ENCODE measurements at regions not wholly inside any gene's neighbourhood (a gene's known extent, or its start where the extent isn't known, plus 50 kb on each side); places are given as distances from the start of the nearest gene placed in this dataset.

- Histone ChIP-seq H3K4me3 (ENCODE audit: insufficient read depth, low read depth, low read length) (no peak overlapping the region), H2AK9ac (replicated peaks; ENCODE audit: low read depth, low read length, poor library complexity) (no peak overlapping the region), H3K27me3 (ENCODE audit: control insufficient read depth, insufficient read depth, low read length) (no peaks in the 10 kb centered on the region), H3K4me1 (ENCODE audit: control insufficient read depth, insufficient read depth, low read length) (no peaks in the 10 kb centered on the region), H4K8ac (ENCODE audit: low read depth in 2 of 2, low read length in 2 of 2) (no peak overlapping the region), H3K36me3 (ENCODE audit: control insufficient read depth, insufficient read depth, low read length) (no peaks in the 10 kb centered on the region), H3K4me2 (ENCODE audit: low read depth, low read length) (no peak overlapping the region), H2BK15ac (ENCODE audit: low read depth, low read length) (no peak overlapping the region), H3K4ac (ENCODE audit: low read depth, low read length) (no peak overlapping the region), H3K56ac (ENCODE audit: extremely low read depth, insufficient read depth, low read length) (no peak overlapping the region), H2BK20ac (ENCODE audit: low read depth, low read length) (no peak overlapping the region), H3K9me1 (ENCODE audit: insufficient read depth, low read length) (no peaks in the 10 kb centered on the region), H4K5ac (ENCODE audit: low read depth, low read length) (no peak overlapping the region), H3K18ac (ENCODE audit: low read depth, low read length) (no peak overlapping the region), H4K20me1 (ENCODE audit: insufficient read depth, low read length) (no peaks in the 10 kb centered on the region), H3K9me3 (ENCODE audit: control insufficient read depth, insufficient read depth, low read length) (0 out of 2 replicates have a peak, but pooled peaks cover 4% of the 10 kb centered on the region), H4K91ac (ENCODE audit: insufficient read depth, low read depth, low read length) (no peak overlapping the region), H3K9ac (ENCODE audit: low read depth, low read length) (no peak overlapping the region), H2BK120ac (ENCODE audit: low read depth, low read length) (no peak overlapping the region), H3K14ac (replicated peaks; ENCODE audit: low read depth, low read length) (no peak overlapping the region), H2BK5ac (ENCODE audit: low read depth, low read length, poor library complexity, severe bottlenecking) (no peak overlapping the region), H2AFZ (replicated peaks; ENCODE audit: low read length, poor library complexity) (no peak overlapping the region), H2AK5ac (ENCODE audit: low read depth, low read length) (no peak overlapping the region), H3K79me1 (ENCODE audit: low read depth in 1 of 2, low read length in 2 of 2) (no peaks in the 10 kb centered on the region), H3K23ac (ENCODE audit: low read depth, low read length) (no peak overlapping the region), H3K27ac (ENCODE audit: insufficient read depth, low read length) (no peak overlapping the region)
- TF ChIP-seq, protein P1, sequence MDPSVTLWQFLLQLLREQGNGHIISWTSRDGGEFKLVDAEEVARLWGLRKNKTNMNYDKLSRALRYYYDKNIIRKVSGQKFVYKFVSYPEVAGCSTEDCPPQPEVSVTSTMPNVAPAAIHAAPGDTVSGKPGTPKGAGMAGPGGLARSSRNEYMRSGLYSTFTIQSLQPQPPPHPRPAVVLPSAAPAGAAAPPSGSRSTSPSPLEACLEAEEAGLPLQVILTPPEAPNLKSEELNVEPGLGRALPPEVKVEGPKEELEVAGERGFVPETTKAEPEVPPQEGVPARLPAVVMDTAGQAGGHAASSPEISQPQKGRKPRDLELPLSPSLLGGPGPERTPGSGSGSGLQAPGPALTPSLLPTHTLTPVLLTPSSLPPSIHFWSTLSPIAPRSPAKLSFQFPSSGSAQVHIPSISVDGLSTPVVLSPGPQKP (IDR thresholded peaks at IDR 0.05; ENCODE audit: borderline replicate concordance, low read depth, low read length) = no peak
- no peak for TF ChIP-seq NFE2L2 (IDR thresholded peaks at IDR 0.05; ENCODE audit: low read depth, low read length)
- DNase-seq (no peak), ATAC-seq (ENCODE audit: low read depth) (no peak)
- WGBS, 2 experiments (ENCODE audit: extremely low coverage in 2 of 2, insufficient read length in 1 of 2) = 57% methylated on average over 2 of the region's 12 CpGs; no CpG with 5 or more reads in 1 of the 2 experiments
- BruUV-seq (replicated peaks) = no TSS peak
- intact Hi-C loops (cut with micrococcal nuclease) (no loop called here), dilution Hi-C loops (cut with HindIII; ENCODE audit: low sequenced_read_pairs, unreplicated experiment) (no loop called here), in situ Hi-C loops (cut with MboI; ENCODE audit: low sequenced_read_pairs) (no loop called here)
- POLR2A ChIA-PET (ENCODE audit: unreplicated experiment) = no interaction called here
- CTCF ChIA-PET = no interaction called here
Measured at GRCh38 chr3:18740631-18741583, 315.8 kb upstream of the SATB1 start.
